Tibial artery (tissue), 4 donors: ENCODE measurements at regions not wholly inside any gene's neighbourhood (a gene's known extent, or its start where the extent isn't known, plus 50 kb on each side); places are given as distances from the start of the nearest gene placed in this dataset.

Source experiments
- DNase-seq, 2 donors: peaks; one replicate each; pipeline ENCODE4 v3.0.0-alpha.2; 2019
- H3K27ac ChIP-seq, 2 donors: fragments of 200-600 bp; sonication (generic) in 1 of 2; 1 replicate in 1 of 2; 2 replicates in 1 of 2; pipeline ENCODE4 v1.5.1; 2018 to 2019; ENCODE audit warnings: mild to moderate bottlenecking in 1 of 2
- H3K27me3 ChIP-seq, 2 donors: fragments of 200-600 bp; sonication (generic) in 1 of 2; one replicate each; pipeline versions ENCODE4 v1.5.1 to v1.6.0; 2016 to 2019
- H3K36me3 ChIP-seq, 3 donors: fragments of 200-600 bp; sonication (generic) in 2 of 3; one replicate each; pipeline ENCODE4 v1.5.1; 2016 to 2019; ENCODE audit warnings: mild to moderate bottlenecking in 2 of 3
- H3K4me1 ChIP-seq, 4 donors: fragments of 200-600 bp; sonication (generic) in 2 of 4; 1 replicate in 3 of 4; 2 replicates in 1 of 4; pipeline ENCODE4 v1.5.1; 2016 to 2019
- H3K4me3 ChIP-seq, 2 donors: fragments of 200-600 bp; sonication (generic) in 1 of 2; 1 replicate in 1 of 2; 2 replicates in 1 of 2; pipeline ENCODE4 v1.5.1; 2018 to 2019; ENCODE audit warnings: mild to moderate bottlenecking in 2 of 2
- H3K9me3 ChIP-seq, 3 donors: fragments of 200-600 bp; sonication (generic) in 1 of 3; one replicate each; pipeline ENCODE4 v1.5.1; 2016 to 2019
- CTCF ChIP-seq, 2 experiments: fragments of 200-600 bp in 1 of 2; fragments of 450-650 bp in 1 of 2; IDR thresholded peaks; one replicate each; pipeline ENCODE4 v1.5.1; 2017 to 2019; ENCODE audit warnings: antibody characterized with exemption in 2 of 2, mild to moderate bottlenecking in 1 of 2, moderate library complexity in 1 of 2
- intact Hi-C: fragments of 100-400 bp; cut with DNase I; formaldehyde crosslinking; loops from one replicate; pipeline ENCODE4 v1.15.0; 2023; ENCODE audit warnings: low total_unique reads

DNA sequence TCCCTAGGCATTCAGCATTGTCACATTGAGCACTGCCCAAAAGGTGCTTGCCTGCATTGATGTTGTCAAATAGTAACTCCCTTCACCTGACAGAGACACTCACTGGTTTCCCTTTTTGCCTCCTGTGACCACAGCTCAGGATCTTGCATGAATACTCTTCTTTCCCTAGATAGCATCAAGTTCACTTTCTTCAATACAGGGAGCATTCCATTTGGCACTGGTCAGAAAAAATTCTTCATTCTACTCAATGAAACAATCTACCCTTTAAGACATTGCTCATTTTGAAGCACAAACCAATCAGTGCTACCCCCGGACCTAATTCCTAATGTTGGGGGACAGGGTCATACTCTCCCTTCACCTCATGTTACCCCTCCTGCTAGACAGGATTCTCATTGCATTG, 319.0 kb upstream of the SNX7 start:
- Histone ChIP-seq H3K4me1 (no peaks in the 10 kb centered on the region), H3K27ac (no peak overlapping the region), H3K9me3 (no peaks in the 10 kb centered on the region), H3K36me3 (no peaks in the 10 kb centered on the region), H3K4me3 (no peak overlapping the region), H3K27me3 (no peaks in the 10 kb centered on the region)
- no peak for DNase-seq
- TF ChIP-seq CTCF (IDR thresholded peaks at IDR 0.05) = no peak
- intact Hi-C loops = no loop called here

- intact Hi-C loops = no loop called here
- TF ChIP-seq CTCF (IDR thresholded peaks at IDR 0.05) = no peak
- Histone ChIP-seq H3K4me1 (no peaks in the 10 kb centered on the region), H3K27me3 (no peaks in the 10 kb centered on the region), H3K9me3 (no peaks in the 10 kb centered on the region), H3K4me3 (no peak overlapping the region), H3K27ac (no peak overlapping the region), H3K36me3 (no peaks in the 10 kb centered on the region)
- DNase-seq = no peak
Measured at GRCh38 chr1:98340511-98340910, 321.0 kb upstream of the SNX7 start.

DNA sequence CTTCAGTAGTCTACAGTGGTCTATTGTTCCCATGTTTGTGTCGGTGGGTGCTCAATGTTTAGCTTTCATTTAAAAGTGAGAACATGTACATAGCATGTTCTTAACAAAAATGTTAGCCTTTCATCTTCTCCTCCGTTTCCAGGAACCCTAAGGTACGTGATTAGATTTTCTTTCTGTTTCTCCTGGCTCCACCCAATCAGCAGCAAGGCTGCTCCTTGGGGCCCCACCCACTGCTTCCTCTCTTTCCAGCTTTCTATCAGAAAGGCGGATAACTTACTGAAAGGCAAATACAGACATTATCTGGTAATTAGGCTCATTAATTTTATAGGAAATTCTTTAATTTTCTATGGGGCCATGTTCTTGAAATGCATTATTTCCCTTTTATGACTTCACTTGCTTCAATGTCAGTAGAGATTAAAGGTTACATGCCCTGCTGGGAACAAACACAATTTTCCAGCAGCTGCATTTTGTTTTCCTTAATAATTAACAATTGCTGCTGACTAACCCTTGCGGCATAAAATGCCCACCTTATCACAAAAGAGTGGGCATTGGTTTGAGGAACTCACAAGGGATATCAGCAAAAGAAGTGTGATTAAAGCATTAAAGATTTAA, 324.9 kb upstream of the SNX7 start:
- Histone ChIP-seq H3K4me3 (no peak overlapping the region), H3K4me1 (peaks cover 0 to 9% (median 0%) of the 10 kb centered on the region in 4 donors), H3K27ac (no peak overlapping the region), H3K36me3 (no peaks in the 10 kb centered on the region), H3K9me3 (no peaks in the 10 kb centered on the region), H3K27me3 (no peaks in the 10 kb centered on the region)
- intact Hi-C loops = no loop called here
- no peak for DNase-seq
- no peak for TF ChIP-seq CTCF (IDR thresholded peaks at IDR 0.05)

DNA sequence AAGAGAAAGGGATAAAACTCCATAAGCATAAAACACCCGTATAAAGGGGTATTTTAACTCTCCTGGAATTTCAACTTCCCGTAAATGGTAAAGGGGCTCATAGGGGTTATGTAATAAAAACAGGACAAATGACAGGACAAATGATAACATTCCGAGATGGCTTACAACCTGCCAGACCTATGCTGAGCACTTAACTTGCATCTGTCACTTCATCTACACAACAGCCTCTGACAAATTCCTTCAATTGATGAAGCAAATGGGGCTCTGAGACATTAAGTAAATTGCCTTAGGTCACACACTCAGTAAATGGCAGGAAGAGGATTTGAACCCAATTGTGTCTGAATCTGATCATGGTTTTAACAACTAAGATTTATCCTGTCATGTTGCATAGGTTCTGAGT, 327.6 kb upstream of the SNX7 start:
- no peak for TF ChIP-seq CTCF (IDR thresholded peaks at IDR 0.05)
- Histone ChIP-seq H3K4me3 (no peak overlapping the region), H3K27me3 (no peaks in the 10 kb centered on the region), H3K36me3 (no peaks in the 10 kb centered on the region), H3K9me3 (no peaks in the 10 kb centered on the region), H3K4me1 (peaks cover 0 to 13% (median 0%) of the 10 kb centered on the region in 4 donors), H3K27ac (no peak overlapping the region)
- DNase-seq = no peak
- intact Hi-C loops = no loop called here

DNA sequence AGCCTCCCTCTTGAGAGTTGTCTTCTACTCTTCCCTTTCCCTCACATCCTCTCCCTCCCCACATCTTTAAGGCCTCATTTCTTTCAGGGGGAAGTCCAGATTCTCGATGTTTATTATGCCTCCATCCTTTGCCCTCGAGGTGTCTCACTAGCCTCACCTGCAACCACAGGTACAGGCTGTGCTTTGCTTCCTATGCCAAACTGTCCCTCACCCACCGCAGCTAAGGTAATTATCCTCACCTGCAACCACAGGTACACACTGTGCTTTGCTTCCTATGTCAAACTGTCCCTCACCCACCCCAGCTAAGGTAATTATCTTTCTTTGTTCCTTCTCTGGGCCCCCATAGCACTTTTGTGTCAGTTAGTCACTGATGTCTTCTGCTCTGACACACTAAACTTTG, 328.1 kb upstream of the SNX7 start:
- peaks cover 0 to 13% (median 0%) of the 10 kb centered on the region in 4 donors for H3K4me1 ChIP-seq
- H3K27ac ChIP-seq = no peak overlapping the region
- no peak for DNase-seq
- no peaks in the 10 kb centered on the region for H3K36me3 ChIP-seq
- intact Hi-C loops = no loop called here
- H3K4me3 ChIP-seq = no peak overlapping the region
- no peak for TF ChIP-seq CTCF (IDR thresholded peaks at IDR 0.05)
- H3K27me3 ChIP-seq = no peaks in the 10 kb centered on the region
- H3K9me3 ChIP-seq = no peaks in the 10 kb centered on the region
